HG03280 (cell line): ENCODE measurements at regions not wholly inside any gene's neighbourhood (a gene's known extent, or its start where the extent isn't known, plus 50 kb on each side); places are given as distances from the start of the nearest gene placed in this dataset.
"Not testable (repeated sequence)": the region's sequence is repeated elsewhere in the genome, so short reads cannot be mapped to it uniquely, and the experiment has no call there.

ENCODE experiments used
- ATAC-seq: cut with Tn5 transposase; IDR thresholded peaks from one replicate; pipeline ENCODE4 v1.9.1; 2021; ENCODE audit warnings: mild to moderate bottlenecking, moderate library complexity; ENCODE audit not compliant: unreplicated experiment

DNA sequence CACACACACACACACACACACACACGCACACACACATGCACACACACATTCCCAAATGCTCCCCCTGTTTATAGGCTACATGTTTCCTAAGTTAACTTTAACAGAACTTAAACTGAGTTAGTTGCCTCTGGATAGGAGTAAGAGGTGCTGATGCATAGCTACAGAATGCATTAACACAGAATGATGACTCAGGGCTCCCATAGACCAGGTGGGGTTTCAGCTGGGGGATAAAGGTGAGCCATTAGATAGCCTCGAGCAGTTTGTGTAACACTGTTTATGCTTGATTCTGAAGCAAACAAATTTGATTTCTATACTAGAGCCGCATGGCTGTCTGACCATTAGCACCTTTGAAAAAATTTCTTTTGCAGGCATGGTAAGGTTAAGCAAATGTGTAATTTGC lies 741.0 kb downstream of the PLCL1 start:
- no peak for ATAC-seq

DNA sequence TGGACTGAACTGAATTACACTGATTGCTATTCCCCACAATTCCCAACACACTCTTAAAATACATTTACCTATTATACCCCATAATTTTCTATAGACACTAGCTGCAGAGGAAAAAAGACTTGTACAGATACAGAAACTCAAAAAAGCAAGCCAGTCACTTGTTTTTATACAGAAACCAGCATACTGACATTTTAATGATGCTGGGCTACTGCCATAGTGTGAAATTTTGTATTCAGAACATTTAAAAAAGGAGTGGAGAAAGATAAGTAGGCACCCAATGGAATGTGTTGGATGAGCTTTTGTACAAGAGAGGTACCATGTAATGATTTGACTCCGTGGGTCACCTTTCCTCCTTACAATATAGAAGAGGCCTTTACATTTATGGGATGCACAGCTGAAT lies 740.1 kb downstream of the PLCL1 start:
- no peak for ATAC-seq

DNA sequence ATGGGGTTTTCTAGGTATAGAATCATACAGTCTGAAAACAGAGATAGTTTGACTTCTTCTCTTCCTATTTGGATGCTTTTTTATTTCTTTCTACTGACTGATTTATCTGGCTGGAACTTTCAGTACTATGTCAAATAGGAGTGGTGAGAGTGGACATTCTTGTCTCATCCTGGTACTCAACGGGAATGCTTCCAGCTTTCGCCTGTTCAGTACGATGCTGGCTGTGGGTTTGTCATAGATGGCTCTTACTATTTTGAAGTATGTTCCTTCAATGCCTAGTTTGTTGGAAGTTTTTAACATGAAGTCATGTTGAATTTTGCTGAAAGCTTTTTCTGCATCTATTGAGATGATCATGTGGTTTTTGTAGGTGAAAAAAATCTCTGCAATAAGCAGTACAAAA lies 730.4 kb downstream of the PLCL1 start:
- no peak for ATAC-seq

DNA sequence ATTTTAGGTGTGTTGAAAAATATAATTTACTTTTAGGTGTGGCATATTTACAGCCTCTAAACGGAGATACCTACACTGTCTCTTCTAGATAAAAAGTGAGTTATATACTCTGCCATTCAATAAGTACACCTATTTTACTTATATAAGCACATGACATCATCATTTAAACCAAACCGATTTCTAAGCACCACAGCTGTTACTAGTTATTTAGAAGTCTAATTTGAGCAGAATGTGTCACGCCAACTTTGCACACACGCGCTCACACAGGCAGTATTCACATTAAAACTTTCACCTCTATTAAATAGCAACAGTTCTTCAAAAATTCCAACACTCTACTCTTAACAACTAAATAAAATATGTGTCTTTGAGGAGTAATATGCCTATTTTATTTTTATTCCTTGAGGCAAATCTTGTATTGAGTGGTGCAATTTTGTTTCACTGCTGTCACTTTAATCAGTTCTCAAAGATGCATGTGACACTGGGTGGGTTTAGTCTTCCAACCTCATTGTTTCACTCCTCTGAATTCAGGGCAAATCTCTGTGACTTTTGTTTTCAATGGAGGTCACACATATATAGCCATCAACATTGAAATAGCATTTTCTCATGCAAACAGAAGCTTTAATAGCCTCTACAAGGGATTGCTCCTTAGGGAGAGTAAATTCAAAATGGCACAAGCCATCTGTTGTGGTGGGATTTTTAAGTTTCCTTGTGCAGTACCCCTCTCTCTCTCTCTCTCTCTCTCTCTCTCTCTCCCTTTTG lies 721.0 kb downstream of the PLCL1 start:
- ATAC-seq = no peak

DNA sequence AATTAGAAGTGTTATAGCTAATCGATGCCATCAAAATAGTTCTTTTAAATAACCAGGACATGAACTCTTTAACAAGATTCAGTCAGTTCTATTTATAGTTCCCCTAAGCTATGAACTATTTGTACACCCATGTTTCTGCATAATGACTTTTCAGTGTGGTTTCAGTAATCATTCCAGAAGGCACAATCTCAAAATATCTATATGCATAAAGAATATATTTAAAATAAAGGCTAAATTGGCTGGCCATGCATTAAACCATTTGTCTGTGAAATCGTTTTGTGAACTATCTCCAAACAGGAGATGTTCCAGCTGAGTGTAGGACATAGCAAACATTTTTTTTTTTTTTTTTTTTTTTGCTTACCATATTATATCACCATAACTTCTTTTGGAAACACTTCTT lies 719.3 kb downstream of the PLCL1 start:
- no peak for ATAC-seq

GRCh38 chr2:198518935-198519334 lies 714.5 kb downstream of the PLCL1 start:
- peak; percentile 63 for ATAC-seq

DNA sequence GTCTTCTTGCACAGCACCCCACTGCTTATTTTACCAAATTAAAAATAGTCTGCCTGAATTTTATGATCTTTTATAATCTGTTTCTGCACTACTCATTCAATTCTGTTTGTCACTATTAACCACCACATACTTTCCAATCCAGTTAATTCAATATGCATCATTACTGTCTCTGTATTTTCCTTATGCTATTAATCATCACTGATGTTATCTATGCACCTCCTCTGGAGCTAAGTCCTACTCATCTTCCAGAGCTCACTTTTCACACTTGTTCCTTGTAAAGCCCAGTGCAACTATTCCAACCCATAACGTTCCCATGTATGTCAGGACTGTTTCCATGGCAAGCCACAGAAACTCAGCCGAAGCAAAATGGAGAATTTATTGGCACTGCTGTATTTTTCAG lies 713.6 kb downstream of the PLCL1 start:
- ATAC-seq = no peak

DNA sequence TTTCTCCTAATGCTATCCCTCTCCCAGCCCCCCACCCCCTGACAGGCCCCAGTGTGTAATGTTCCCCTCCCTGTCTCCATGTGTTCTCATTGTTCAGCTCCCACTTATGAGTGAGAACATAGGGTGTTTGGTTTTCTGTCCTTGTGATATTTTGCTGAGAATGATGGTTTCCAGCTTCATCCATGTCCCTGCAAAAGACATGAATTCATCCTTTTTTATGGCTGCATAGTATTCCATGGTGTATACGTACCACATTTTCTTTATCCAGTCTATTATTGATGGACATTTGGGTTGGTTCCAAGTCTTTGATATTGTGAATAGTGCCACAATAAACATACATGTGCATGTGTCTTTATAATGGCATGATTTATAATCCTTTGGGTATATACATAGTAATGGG lies 704.2 kb downstream of the PLCL1 start:
- ATAC-seq = not testable (repeated sequence)

- no peak for ATAC-seq
These were observed 695.1 kb downstream of the PLCL1 start for GRCh38 chr2:198499539-198499938.

DNA sequence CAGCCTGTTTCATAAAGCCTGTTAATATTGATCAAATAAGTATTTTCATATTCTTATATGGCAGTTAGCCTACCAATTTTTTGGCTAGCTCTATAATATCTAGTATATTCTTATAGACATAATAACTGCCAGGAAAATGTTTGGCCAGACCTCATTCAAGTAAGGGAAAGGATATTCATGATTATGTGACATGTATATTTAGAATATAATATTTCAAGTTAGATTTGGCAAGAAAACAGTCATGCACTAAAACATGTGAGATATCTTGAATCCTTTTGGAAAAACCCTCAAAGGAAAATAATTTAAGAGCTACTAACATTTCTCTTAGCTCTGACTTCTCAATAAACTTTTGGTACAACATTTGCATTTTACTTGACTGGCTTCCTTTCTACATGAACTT lies 694.1 kb downstream of the PLCL1 start:
- no peak for ATAC-seq

- ATAC-seq = no peak
These were observed 693.7 kb downstream of the PLCL1 start for GRCh38 chr2:198498048-198498447.

GRCh38 chr2:198494931-198495330 lies 690.5 kb downstream of the PLCL1 start:
- ATAC-seq = no peak

GRCh38 chr2:198490748-198491147 lies 686.4 kb downstream of the PLCL1 start:
- no peak for ATAC-seq

GRCh38 chr2:198488964-198489363 lies 684.6 kb downstream of the PLCL1 start:
- no peak for ATAC-seq

DNA sequence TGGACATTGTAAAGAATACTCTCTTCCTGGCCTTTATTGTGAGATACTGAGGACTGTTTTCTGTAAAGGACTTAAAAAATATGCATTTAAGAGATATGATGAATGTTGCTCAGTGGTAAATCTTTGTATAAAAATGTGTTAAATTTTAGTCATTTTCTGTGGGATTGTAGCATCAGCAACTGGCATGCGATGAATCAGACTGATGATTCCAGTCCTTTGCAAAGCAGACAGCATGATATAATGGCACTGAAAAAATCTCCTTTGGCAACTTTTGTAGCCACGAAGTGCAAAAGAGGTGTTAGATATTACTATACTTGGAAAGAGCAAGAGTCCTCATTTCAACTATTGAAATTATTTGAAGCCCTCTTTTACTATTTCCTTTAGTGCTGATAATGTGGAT lies 678.7 kb downstream of the PLCL1 start:
- no peak for ATAC-seq

DNA sequence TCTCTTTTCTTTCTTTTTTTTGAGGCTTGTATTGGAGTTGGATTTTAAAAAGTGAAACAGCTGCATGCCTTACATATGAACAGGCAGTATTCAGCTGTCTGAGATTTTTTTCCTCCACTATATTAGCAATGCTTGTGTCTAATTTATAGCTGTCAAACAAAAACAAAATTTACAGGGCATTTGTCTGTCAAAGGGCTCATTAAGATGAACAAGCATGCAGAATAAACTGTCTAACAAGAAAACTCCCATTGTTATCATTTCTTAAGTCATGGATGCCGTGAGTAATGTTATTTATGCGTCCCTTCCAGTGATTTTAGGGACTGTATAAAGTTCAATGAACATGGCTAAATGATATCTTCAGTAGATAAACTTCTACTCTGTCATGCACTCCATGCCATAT lies 674.7 kb downstream of the PLCL1 start:
- ATAC-seq = no peak

GRCh38 chr2:198478361-198478760 lies 674.0 kb downstream of the PLCL1 start:
- ATAC-seq = no peak

GRCh38 chr2:198476007-198476406 lies 671.6 kb downstream of the PLCL1 start:
- ATAC-seq = no peak

GRCh38 chr2:198471291-198471690 lies 666.9 kb downstream of the PLCL1 start:
- no peak for ATAC-seq

GRCh38 chr2:198468136-198468535 lies 663.7 kb downstream of the PLCL1 start:
- no peak for ATAC-seq

DNA sequence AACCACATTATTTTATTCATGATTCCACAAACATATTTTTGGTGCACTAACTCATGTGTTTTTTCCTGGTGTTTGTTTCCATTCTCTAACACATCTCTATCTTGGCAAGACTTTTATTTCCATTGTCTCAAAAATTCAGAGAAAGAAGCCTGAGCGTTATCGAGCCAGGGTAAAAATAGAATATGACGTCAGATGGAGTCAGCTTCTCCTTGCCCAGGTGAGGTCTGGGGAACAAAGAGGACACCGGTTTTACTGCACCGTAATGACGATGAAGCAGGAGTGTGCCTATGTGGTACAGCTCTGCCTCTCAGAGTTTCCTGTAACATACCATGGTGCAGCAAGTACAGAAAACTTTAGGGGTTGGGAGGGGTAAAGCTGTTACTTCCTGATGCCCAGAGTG lies 661.6 kb downstream of the PLCL1 start:
- ATAC-seq = no peak

- ATAC-seq = no peak
These were observed 652.0 kb downstream of the PLCL1 start for GRCh38 chr2:198456418-198456817.

DNA sequence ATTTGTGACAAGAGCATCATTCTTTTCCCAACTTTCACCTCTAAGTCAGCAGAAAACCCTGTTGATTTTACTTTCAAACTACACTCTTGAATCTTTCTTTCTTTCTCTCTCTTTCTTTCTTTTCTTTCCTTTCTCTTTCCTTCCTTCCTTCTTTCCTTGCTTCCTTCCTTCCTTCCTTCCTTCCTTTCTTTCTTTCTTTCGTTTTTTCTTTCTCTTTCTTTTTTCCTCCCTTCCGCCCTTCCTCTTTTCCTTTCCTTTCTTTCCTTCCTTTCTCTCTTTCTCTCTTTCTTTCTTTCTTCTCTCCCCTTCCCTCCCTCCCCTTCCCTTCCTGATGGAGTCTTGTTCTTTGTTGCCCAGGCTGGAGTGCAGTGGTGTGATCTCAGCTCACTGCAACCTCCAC lies 649.5 kb downstream of the PLCL1 start:
- ATAC-seq = no peak
